ENCODE measurements at regions not wholly inside any gene's neighbourhood (a gene's known extent, or its start where the extent isn't known, plus 50 kb on each side); places are given as distances from the start of the nearest gene placed in this dataset.
"Not testable (repeated sequence)": the region's sequence is repeated elsewhere in the genome, so short reads cannot be mapped to it uniquely, and the experiment has no call there.

- no peak overlapping the region for H3K4me3 ChIP-seq (ENCODE audit: low read length)
- H3K36me3 ChIP-seq (ENCODE audit: control insufficient read depth, insufficient read depth, low read length), result no peaks in the 10 kb centered on the region
- H3K9ac ChIP-seq (ENCODE audit: low read length), result no peak overlapping the region
- H3K27me3 ChIP-seq (ENCODE audit: control insufficient read depth, insufficient read depth, low read length), result no peaks in the 10 kb centered on the region
- no peak overlapping the region for H3K27ac ChIP-seq (ENCODE audit: low read depth, low read length)
- no peaks in the 10 kb centered on the region for H3K4me1 ChIP-seq (ENCODE audit: control insufficient read depth, insufficient read depth, low read length)
These were observed 682.7 kb downstream of the MAFB start for GRCh38 chr20:40006168-40006860.

DNA sequence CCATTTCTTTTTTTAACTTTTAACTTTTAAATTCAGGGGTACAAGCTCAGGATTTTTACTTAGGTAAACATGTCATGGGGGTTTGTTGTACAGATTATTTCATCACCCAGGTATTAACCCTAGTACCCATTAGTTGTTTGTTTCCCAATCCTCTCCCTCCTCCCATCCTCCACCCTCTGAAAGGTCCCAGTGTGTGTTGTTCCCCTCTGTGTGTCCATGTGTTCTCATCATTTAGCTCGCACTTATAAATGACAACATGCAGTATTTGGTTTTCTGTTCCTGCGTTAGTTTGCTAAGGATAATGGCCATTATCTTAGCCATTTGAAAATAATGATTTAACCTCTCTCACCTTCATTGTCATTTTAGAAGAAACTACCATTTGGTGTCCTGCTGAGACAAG lies 684.9 kb downstream of the MAFB start:
- not testable (repeated sequence) for H3K9ac ChIP-seq (ENCODE audit: low read length); H3K36me3 ChIP-seq (ENCODE audit: control insufficient read depth, insufficient read depth, low read length); H3K27ac ChIP-seq (ENCODE audit: low read depth, low read length); H3K27me3 ChIP-seq (ENCODE audit: control insufficient read depth, insufficient read depth, low read length); H3K4me1 ChIP-seq (ENCODE audit: control insufficient read depth, insufficient read depth, low read length); H3K4me3 ChIP-seq (ENCODE audit: low read length)

GRCh38 chr20:39993742-39994141 lies 695.3 kb downstream of the MAFB start:
- Histone ChIP-seq H3K9ac (ENCODE audit: low read length) (no peak overlapping the region), H3K4me3 (ENCODE audit: low read length) (no peak overlapping the region), H3K27ac (ENCODE audit: low read depth, low read length) (no peak overlapping the region), H3K36me3 (ENCODE audit: control insufficient read depth, insufficient read depth, low read length) (no peaks in the 10 kb centered on the region), H3K4me1 (ENCODE audit: control insufficient read depth, insufficient read depth, low read length) (no peaks in the 10 kb centered on the region), H3K27me3 (ENCODE audit: control insufficient read depth, insufficient read depth, low read length) (no peaks in the 10 kb centered on the region)

- Histone ChIP-seq H3K9ac (ENCODE audit: low read length) (no peak overlapping the region), H3K4me3 (ENCODE audit: low read length) (no peak overlapping the region), H3K27me3 (ENCODE audit: control insufficient read depth, insufficient read depth, low read length) (no peaks in the 10 kb centered on the region), H3K4me1 (ENCODE audit: control insufficient read depth, insufficient read depth, low read length) (peaks cover 6% of the 10 kb centered on the region), H3K27ac (ENCODE audit: low read depth, low read length) (no peak overlapping the region), H3K36me3 (ENCODE audit: control insufficient read depth, insufficient read depth, low read length) (no peaks in the 10 kb centered on the region)
These were observed 698.3 kb downstream of the MAFB start for GRCh38 chr20:39990692-39991091.

GRCh38 chr20:39988991-39989390 lies 700.0 kb downstream of the MAFB start:
- H3K4me1 ChIP-seq (ENCODE audit: control insufficient read depth, insufficient read depth, low read length), result peaks cover 16% of the 10 kb centered on the region
- no peak overlapping the region for H3K4me3 ChIP-seq (ENCODE audit: low read length)
- H3K9ac ChIP-seq (ENCODE audit: low read length), result no peak overlapping the region

DNA sequence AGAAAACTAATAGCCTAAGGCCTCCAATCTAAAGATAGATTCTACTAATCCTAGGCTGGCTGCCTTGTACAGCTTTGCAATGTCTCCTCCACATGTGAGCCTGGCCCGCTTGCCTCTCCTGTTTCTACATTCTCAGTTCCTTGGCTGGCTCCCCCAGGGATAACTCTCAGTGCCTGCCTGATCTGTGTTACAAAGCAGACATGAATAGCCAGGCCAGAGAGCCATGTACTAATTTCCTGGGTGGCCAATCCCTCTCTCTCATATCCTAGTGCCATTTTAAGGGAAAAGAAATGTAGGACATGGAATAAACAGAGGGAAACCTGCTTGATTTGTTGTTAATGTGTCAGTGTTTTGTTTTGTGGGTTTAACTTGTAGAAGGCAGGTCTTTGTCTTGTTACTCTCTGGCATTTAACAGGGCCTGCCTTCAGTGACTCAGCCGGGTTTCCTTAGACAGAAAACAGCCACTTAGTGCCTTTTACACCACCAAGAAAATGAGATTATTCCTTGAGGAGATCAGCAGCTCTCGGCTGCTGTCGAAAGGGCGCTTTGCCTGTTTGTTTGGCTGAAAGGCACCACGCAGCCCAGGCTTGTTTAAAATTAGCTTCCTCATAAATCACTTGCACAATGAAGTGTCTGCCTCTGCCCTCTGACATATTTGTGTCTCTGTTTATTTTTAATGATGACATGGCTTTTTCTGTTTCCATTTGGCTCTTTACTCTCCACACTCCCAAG lies 702.7 kb downstream of the MAFB start:
- peaks cover 16% of the 10 kb centered on the region for H3K4me1 ChIP-seq (ENCODE audit: control insufficient read depth, insufficient read depth, low read length)
- no peak overlapping the region for H3K4me3 ChIP-seq (ENCODE audit: low read length)
- no peak overlapping the region for H3K9ac ChIP-seq (ENCODE audit: low read length)
- H3K27ac ChIP-seq (ENCODE audit: low read depth, low read length), result peak overlapping the region; percentile 75
- H3K27me3 ChIP-seq (ENCODE audit: control insufficient read depth, insufficient read depth, low read length), result no peaks in the 10 kb centered on the region
- H3K36me3 ChIP-seq (ENCODE audit: control insufficient read depth, insufficient read depth, low read length), result no peaks in the 10 kb centered on the region

More at GRCh38 chr20:39988991-39989390, 700.0 kb downstream of the MAFB start:
- H3K36me3 ChIP-seq (ENCODE audit: control insufficient read depth, insufficient read depth, low read length), result no peaks in the 10 kb centered on the region
- no peaks in the 10 kb centered on the region for H3K27me3 ChIP-seq (ENCODE audit: control insufficient read depth, insufficient read depth, low read length)
- H3K27ac ChIP-seq (ENCODE audit: low read depth, low read length), result no peak overlapping the region

DNA sequence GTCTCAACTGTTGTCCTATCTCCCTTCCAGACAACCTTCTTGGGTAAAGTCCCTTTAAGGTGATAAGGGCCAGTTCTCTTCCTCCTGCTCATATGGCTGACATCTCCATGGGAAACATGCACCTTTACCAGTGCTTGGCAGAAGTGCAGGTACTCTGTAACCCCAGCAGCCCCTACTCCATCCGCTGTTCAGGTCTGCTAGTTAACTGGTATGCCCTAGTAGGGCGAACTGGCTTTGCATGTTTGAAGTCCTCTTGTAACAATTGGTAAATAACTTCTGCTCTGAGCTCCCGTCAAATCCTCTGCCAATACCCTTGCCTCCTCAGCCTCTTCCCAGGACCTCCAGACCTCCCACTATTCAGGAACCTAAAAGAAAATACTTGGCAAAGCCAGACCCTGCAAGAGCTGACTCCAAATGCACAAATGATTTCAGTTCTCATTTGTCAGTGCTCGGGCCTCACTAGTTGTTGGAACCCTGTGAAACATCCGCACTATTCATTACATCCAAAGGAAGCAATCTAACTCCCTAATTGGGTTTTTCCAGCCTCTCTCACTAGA lies 703.7 kb downstream of the MAFB start:
- Histone ChIP-seq H3K4me1 (ENCODE audit: control insufficient read depth, insufficient read depth, low read length) (peaks cover 16% of the 10 kb centered on the region), H3K27me3 (ENCODE audit: control insufficient read depth, insufficient read depth, low read length) (no peaks in the 10 kb centered on the region), H3K9ac (ENCODE audit: low read length) (no peak overlapping the region), H3K4me3 (ENCODE audit: low read length) (no peak overlapping the region), H3K27ac (ENCODE audit: low read depth, low read length) (peak overlapping the region; percentile 75), H3K36me3 (ENCODE audit: control insufficient read depth, insufficient read depth, low read length) (no peaks in the 10 kb centered on the region)

GRCh38 chr20:39983655-39984054 lies 705.4 kb downstream of the MAFB start:
- Histone ChIP-seq H3K4me1 (ENCODE audit: control insufficient read depth, insufficient read depth, low read length) (peaks cover 16% of the 10 kb centered on the region), H3K27me3 (ENCODE audit: control insufficient read depth, insufficient read depth, low read length) (no peaks in the 10 kb centered on the region), H3K9ac (ENCODE audit: low read length) (no peak overlapping the region), H3K27ac (ENCODE audit: low read depth, low read length) (no peak overlapping the region), H3K36me3 (ENCODE audit: control insufficient read depth, insufficient read depth, low read length) (no peaks in the 10 kb centered on the region), H3K4me3 (ENCODE audit: low read length) (no peak overlapping the region)

- H3K27ac ChIP-seq (ENCODE audit: low read depth, low read length), result no peak overlapping the region
These were observed 705.9 kb downstream of the MAFB start for GRCh38 chr20:39983183-39983582.

DNA sequence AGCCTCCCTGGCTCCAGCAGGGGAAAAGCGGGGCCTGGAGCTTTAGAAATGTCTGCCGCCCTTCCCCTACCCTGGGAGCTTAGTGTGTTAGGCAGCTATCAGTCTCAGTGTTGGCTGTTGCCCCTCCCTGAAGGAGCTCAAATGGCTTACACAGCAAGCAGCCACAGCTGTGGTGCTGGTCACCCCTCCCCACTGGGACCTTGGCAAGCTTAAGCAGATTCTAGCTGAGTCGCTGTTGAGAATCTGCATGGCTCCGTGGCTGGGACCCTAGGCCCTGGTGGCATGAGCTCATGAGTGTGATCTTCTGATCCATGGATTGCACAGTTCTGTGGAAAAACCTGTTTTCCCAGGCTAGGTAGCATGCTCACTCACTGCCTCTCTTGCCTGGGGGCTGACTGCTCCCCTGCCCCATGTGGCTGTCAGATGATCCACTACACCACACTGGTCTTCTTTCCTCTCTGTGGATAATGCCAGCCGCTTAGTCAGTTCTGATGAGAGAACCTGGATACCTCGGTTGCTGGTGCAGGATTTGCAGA lies 714.0 kb downstream of the MAFB start:
- no peak overlapping the region for H3K4me3 ChIP-seq (ENCODE audit: low read length)
- no peaks in the 10 kb centered on the region for H3K36me3 ChIP-seq (ENCODE audit: control insufficient read depth, insufficient read depth, low read length)
- no peaks in the 10 kb centered on the region for H3K4me1 ChIP-seq (ENCODE audit: control insufficient read depth, insufficient read depth, low read length)
- H3K27me3 ChIP-seq (ENCODE audit: control insufficient read depth, insufficient read depth, low read length), result no peaks in the 10 kb centered on the region
- H3K27ac ChIP-seq (ENCODE audit: low read depth, low read length), result no peak overlapping the region
- no peak overlapping the region for H3K9ac ChIP-seq (ENCODE audit: low read length)

More at GRCh38 chr20:39983183-39983582, 705.9 kb downstream of the MAFB start:
- Histone ChIP-seq H3K9ac (ENCODE audit: low read length) (no peak overlapping the region), H3K27me3 (ENCODE audit: control insufficient read depth, insufficient read depth, low read length) (no peaks in the 10 kb centered on the region), H3K4me1 (ENCODE audit: control insufficient read depth, insufficient read depth, low read length) (peaks cover 16% of the 10 kb centered on the region), H3K4me3 (ENCODE audit: low read length) (no peak overlapping the region), H3K36me3 (ENCODE audit: control insufficient read depth, insufficient read depth, low read length) (no peaks in the 10 kb centered on the region)

DNA sequence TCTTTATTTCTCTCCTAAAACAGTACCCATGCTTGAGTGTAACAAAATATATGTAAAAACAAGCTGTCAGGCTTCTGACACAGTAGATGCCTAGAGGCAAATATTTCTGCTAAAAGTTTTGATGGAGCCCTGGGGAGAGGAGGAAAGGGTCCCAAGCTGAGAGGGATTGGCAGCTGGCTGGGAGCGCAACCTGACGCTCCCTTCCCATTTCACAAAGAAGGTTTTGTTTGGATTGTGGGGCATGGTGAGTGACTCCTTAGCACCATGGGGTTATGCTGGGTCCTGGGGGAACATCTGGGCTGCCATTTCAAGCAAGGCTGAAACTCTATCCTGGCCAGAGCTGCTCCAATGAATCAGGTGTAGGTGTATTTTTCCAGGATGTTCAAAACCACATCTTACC lies 720.5 kb downstream of the MAFB start:
- H3K36me3 ChIP-seq (ENCODE audit: control insufficient read depth, insufficient read depth, low read length), result no peaks in the 10 kb centered on the region
- H3K4me3 ChIP-seq (ENCODE audit: low read length), result no peak overlapping the region
- H3K27ac ChIP-seq (ENCODE audit: low read depth, low read length), result no peak overlapping the region
- H3K9ac ChIP-seq (ENCODE audit: low read length), result no peak overlapping the region
- H3K4me1 ChIP-seq (ENCODE audit: control insufficient read depth, insufficient read depth, low read length), result no peaks in the 10 kb centered on the region
- no peaks in the 10 kb centered on the region for H3K27me3 ChIP-seq (ENCODE audit: control insufficient read depth, insufficient read depth, low read length)

DNA sequence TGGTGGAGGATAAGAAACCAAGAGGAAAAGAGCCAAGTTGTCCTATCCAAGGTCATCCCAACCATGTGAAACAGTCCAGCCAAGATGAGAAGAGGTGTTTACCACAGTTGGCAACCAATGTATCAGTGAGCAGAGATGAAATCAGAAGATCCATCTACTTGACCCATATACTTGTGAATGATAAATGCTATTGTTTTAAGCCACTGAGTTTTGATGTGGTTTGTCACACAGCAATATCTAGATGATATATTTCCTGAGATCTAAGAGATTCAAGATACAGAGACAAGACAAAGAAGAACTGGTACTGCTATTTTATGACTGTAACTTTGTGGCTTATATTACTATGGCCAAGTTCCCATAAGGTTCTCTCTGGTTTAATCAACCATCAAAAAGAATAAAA lies 721.2 kb downstream of the MAFB start:
- Histone ChIP-seq H3K4me1 (ENCODE audit: control insufficient read depth, insufficient read depth, low read length) (no peaks in the 10 kb centered on the region), H3K4me3 (ENCODE audit: low read length) (no peak overlapping the region), H3K27ac (ENCODE audit: low read depth, low read length) (no peak overlapping the region), H3K36me3 (ENCODE audit: control insufficient read depth, insufficient read depth, low read length) (no peaks in the 10 kb centered on the region), H3K9ac (ENCODE audit: low read length) (no peak overlapping the region), H3K27me3 (ENCODE audit: control insufficient read depth, insufficient read depth, low read length) (no peaks in the 10 kb centered on the region)

All from rectal smooth muscle tissue (tissue), 1 donor.